ENCODE measurements at regions not wholly inside any gene's neighbourhood (a gene's known extent, or its start where the extent isn't known, plus 50 kb on each side); places are given as distances from the start of the nearest gene placed in this dataset.

- no peak for TF ChIP-seq CTCF (IDR thresholded peaks at IDR 0.05; ENCODE audit: control extremely low read depth in 1 of 3, insufficient read depth in 1 of 3, low read depth in 1 of 3, low read length in 3 of 3)
- no peak for TF ChIP-seq EGR1 (IDR thresholded peaks at IDR 0.05; ENCODE audit: borderline replicate concordance, low read depth, low read length)
- TF ChIP-seq GABPA (IDR thresholded peaks at IDR 0.05; ENCODE audit: borderline replicate concordance, insufficient read depth, low read length) = no peak
- TF ChIP-seq RBBP5 (IDR thresholded peaks at IDR 0.05; ENCODE audit: borderline replicate concordance, low read depth, low read length) = no peak
- no peak for TF ChIP-seq KDM1A (IDR thresholded peaks at IDR 0.05; ENCODE audit: borderline replicate concordance, low read length)
- no peak for TF ChIP-seq CEBPB (IDR thresholded peaks at IDR 0.05; ENCODE audit: low read depth, low read length)
- TF ChIP-seq EP300 (IDR thresholded peaks at IDR 0.05; ENCODE audit: borderline replicate concordance in 1 of 2, low read depth in 2 of 2, low read length in 2 of 2) = no peak
- TF ChIP-seq POLR2A (IDR thresholded peaks at IDR 0.05; ENCODE audit: control extremely low read depth in 1 of 2, low read depth in 2 of 2, low read length in 2 of 2) = no peak
Measured at GRCh38 chr21:23811805-23812204, 1795.5 kb downstream of the MRPL39 start.
